HG03460 (cell line): ENCODE measurements at regions not wholly inside any gene's neighbourhood (a gene's known extent, or its start where the extent isn't known, plus 50 kb on each side); places are given as distances from the start of the nearest gene placed in this dataset.
"Not testable (repeated sequence)": the region's sequence is repeated elsewhere in the genome, so short reads cannot be mapped to it uniquely, and the experiment has no call there.

Experiments used
- ATAC-seq: cut with Tn5 transposase; IDR thresholded peaks from one replicate; pipeline ENCODE4 v1.9.1; 2021; ENCODE audit not compliant: unreplicated experiment

GRCh38 chr9:105972466-105973204 is 278.3 kb downstream of the TMEM38B start:
- ATAC-seq = no peak

DNA sequence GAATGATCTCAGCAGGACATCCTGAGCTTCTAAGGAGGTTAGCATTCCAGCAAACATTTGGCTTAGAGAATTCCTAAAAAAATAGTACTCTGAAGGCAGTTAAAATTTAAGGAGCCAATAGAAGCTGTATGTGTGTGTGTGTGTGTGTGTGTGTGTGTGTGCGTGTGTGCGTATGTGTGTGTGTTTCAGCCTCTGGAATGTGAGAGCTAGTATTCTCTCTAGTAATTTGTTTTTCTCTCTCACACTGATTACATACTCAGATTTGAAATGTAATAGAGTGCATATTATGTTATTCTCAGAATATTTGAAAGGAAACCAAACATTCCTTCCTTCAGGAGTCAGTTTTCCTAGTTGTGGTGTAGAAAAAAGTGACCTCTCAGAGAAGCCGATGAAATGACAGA is 279.6 kb downstream of the TMEM38B start:
- no peak for ATAC-seq

GRCh38 chr9:105975886-105976645 is 281.7 kb downstream of the TMEM38B start:
- ATAC-seq = no peak

GRCh38 chr9:105978336-105978735 is 284.0 kb downstream of the TMEM38B start:
- no peak for ATAC-seq

DNA sequence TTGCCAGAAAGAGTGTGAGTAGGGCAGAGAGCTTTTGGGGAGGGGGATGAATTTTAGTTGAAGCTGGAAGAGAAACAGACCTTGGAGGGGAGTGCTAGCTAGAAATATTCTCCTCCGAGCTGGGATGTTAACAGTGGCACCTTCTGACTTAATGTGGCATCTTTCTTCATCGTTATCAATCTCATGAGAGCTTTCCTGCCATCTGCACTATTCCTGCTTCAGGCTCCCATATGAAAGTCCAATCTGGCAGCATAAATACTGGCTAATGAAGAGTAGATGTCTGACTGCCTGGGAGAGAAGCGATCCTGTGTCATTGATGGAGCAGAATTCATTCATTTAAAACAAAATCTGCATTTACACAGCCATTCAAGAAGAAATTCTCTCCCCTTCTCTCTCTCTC is 284.5 kb downstream of the TMEM38B start:
- no peak for ATAC-seq

- ATAC-seq = no peak
Observed at GRCh38 chr9:105979290-105979689, 284.9 kb downstream of the TMEM38B start.

- no peak for ATAC-seq
Observed at GRCh38 chr9:105984714-105985113, 290.4 kb downstream of the TMEM38B start.

DNA sequence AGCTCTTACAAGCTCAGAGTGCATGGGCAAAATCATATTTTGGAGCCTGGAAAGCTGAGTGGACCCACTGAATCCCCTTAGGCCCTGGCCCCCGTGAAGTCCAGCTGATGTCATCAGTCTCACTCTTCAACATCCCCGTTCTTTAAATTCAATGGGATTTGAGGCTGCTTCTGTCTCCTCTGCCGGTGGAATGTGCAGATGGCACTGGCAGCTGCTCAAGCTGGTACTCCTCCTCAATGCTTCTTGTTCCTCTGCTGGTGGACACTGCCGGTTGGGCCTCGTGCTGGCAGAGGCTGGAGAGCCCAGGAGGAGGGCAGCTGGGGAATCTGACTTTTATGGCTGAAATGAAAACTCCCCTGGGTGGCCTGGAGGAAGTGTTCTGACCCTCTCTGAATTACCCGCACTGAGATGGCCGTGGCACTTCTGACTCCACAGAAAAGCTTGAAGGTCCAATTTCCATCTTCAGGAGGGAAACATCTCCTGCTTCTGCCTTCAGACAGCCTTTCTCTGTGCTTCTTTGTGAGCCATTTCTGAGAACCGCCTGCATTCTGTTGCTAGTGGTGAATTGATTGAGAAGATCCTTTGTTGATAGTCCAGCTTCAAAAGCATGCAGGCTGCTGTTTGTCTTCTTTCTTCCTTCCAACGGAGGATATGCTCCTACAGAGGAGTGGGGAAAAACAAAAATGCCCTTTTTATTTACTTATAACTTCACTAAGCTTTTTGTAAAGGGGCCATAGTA is 298.9 kb downstream of the TMEM38B start:
- no peak for ATAC-seq

- ATAC-seq = no peak
Observed at GRCh38 chr9:105993921-105994715, 299.8 kb downstream of the TMEM38B start.

DNA sequence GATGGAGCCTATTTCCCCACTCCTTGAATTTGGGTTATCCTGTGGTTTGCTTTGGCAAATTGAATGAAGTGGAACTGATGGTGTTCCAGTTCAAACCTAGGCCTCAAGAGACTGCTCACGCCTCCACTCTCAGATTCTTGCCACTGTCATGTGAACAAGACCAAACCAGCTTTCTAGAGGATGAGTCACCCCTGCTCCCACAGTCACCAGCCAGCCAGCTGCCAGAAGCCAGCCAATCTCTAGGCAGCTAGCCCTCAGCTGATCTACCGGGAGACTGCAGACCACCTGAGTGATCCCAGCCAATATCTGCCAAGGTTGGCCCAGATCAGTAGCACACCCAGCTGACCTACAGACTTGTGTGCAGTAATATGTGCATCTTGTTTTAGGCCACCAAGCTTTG is 300.6 kb downstream of the TMEM38B start:
- no peak for ATAC-seq

- ATAC-seq = no peak
Observed at GRCh38 chr9:106017198-106017740, 322.9 kb downstream of the TMEM38B start.

GRCh38 chr9:106019039-106019680 is 324.8 kb downstream of the TMEM38B start:
- ATAC-seq = no peak

DNA sequence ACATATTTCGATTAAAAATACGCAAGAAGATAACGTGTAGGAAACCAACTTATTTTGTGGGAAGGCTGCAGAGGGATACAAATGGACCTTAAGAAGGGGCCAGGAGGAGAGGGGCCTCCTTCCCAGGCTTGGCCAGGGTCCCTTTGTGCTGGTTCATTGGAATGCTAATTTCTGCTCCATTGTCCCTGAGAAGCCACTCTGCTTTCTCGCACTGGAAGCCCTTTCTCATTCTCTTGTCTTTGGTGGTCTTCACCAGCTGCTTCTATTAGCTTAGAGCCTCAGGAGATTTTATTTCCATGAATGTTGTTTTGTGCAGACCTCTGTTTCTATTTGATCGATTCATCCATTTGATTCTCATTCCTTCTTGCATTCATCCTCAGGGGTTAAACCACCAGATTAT is 325.4 kb downstream of the TMEM38B start:
- no peak for ATAC-seq

DNA sequence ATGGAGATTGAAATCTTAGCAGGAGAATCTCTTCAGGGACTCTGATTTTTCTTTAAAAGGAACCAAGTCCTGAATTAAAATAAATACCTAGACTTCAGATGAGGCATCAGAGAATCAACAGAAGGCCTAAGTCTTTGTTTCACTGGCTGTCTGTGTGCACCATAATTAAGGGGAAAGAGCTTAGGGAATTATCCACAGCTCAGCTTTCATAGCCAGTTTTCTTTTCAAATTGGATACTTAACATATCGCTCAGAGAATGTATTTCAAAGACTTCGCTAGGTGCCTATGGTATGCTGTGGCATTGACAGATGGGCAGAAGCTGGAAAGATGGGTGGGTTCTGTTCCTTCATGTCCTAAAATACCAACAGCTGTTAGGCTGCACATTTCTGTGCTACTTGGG is 325.8 kb downstream of the TMEM38B start:
- no peak for ATAC-seq

DNA sequence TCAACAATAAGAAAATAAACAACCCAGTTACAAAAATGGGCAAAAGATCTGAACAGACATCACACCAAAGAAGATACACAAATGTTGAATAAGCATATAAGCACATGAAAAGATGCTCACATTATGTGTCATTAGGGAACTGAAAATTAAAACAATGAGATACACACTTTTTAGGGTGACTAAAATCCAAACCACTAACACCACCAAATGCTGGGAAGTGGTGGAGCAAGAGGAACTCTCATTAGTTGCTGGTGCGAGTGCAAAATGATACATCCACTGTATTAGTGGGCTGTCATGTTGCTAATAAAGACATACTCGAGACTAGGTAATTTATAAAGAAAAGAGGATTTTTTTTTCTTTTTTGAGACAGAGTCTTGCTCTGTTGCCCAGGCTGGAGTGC is 329.1 kb downstream of the TMEM38B start:
- ATAC-seq = no peak

GRCh38 chr9:106025453-106025852 is 331.1 kb downstream of the TMEM38B start:
- no peak for ATAC-seq

DNA sequence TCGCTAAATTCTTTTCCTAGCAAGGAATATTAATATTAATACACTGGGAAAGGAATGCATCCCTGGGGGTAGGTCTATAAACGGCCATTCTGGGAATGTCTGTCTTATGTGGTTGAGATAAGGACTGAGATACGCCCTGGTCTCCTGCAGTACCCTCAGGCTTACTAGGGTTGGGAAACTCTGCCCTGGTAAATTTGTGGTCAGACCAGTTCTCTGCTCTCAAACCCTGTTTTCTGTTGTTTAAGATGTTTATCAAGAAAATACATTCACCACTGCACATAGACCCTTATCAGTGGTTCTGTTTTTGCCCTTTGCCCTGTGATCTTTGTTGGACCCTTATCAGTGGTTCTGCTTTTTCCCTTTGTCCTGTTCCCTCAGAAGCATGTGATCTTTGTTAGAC is 335.8 kb downstream of the TMEM38B start:
- not testable (repeated sequence) for ATAC-seq

DNA sequence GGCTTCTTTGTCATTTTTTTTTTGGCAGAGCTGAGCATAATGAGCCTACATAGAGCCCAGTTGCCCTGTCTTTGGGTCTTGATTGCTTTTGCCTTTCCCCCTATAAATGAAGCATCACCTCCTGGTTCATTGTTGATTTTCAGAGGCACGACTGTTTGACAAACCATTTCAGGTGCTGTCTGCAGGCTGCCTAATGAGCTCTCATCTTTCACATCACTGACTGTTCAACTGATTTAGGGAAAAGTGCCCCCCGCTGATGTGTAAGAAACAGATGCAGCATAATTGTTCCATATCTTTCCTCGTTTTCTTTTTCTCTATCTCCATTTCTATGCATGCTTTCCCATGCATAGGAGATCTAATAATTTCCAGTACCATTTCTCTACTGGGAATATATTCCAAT is 338.6 kb downstream of the TMEM38B start:
- no peak for ATAC-seq

DNA sequence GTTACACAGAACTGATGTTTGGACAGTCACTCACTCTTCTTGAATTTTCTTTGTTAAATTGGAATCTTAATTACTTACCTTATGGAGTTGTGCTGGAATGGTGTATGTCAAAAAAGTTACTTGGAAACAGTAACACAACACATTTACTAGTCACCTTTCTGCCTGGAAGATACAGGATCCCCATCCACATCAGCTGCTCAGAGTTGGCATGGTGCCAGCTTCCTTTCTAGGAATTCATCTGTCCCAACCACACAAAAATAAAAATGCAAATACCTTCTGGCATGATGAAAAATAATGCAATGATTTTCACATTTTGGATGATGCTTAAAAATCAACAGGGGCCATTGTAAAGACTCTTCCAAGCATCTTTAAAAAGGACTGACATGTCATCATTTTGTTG is 341.5 kb downstream of the TMEM38B start:
- no peak for ATAC-seq

- no peak for ATAC-seq
Observed at GRCh38 chr9:106038266-106039001, 344.1 kb downstream of the TMEM38B start.
